SK-N-MC (cell line): ENCODE measurements at regions not wholly inside any gene's neighbourhood (a gene's known extent, or its start where the extent isn't known, plus 50 kb on each side); places are given as distances from the start of the nearest gene placed in this dataset.

Experiments used
- DNase-seq: peaks from one replicate; pipeline ENCODE4 v3.0.0-alpha.2; 2011; ENCODE audit warnings: low read depth, low spot score
- H3K27ac ChIP-seq: fragments of 200-600 bp; sonication (generic); 2 replicates; pipeline ENCODE4 v1.5.1; 2016; ENCODE audit warnings: mixed run types
- H3K36me3 ChIP-seq: fragments of 200-600 bp; sonication (generic); 2 replicates; pipeline ENCODE4 v1.6.1; 2017; ENCODE audit warnings: antibody characterized with exemption, low read length, mixed read lengths; ENCODE audit not compliant: insufficient read depth
- H3K4me3 ChIP-seq: fragments of 200-600 bp; sonication (generic); 2 replicates; pipeline ENCODE4 v1.5.1; 2016
- H3K9ac ChIP-seq: fragments of 200-600 bp; sonication (generic); 2 replicates; pipeline ENCODE4 v1.8.0; 2017; ENCODE audit warnings: mixed run types, mixed read lengths; ENCODE audit not compliant: insufficient read length
- H3K9me3 ChIP-seq: fragments of 200-600 bp; sonication (generic); 2 replicates; pipeline ENCODE4 v1.6.1; 2017; ENCODE audit warnings: low read depth, mild to moderate bottlenecking, antibody characterized with exemption, low read length, moderate library complexity, mixed read lengths
- EZH2 ChIP-seq: fragments of 200-600 bp; sonication (generic); IDR thresholded peaks from one replicate; pipeline ENCODE4 v1.6.1; 2017; ENCODE audit warnings: antibody characterized with exemption
- FOXP2 ChIP-seq: optimal IDR thresholded peaks from 2 replicates; pipeline ENCODE3; 2011; ENCODE audit warnings: mild to moderate bottlenecking, moderate library complexity; ENCODE audit not compliant: insufficient read depth; ENCODE audit errors: extremely low read length, control extremely low read depth
- POLR2AphosphoS5 ChIP-seq: IDR thresholded peaks from 2 replicates; pipeline ENCODE4 v1.6.1; 2012; ENCODE audit warnings: mild to moderate bottlenecking, low read depth, low read length, borderline replicate concordance

GRCh38 chr9:14512942-14513341 is 180.3 kb downstream of the ZDHHC21 start:
- H3K9me3 ChIP-seq = no peaks in the 10 kb centered on the region
- no peak overlapping the region for H3K4me3 ChIP-seq
- no peak for DNase-seq
- H3K27ac ChIP-seq = no peak overlapping the region
- no peak overlapping the region for H3K9ac ChIP-seq
- no peaks in the 10 kb centered on the region for H3K36me3 ChIP-seq
- TF ChIP-seq FOXP2 = no peak

GRCh38 chr9:14511452-14511851 is 181.8 kb downstream of the ZDHHC21 start:
- no peak for TF ChIP-seq EZH2
- no peak for TF ChIP-seq POLR2AphosphoS5
- no peak for TF ChIP-seq FOXP2
- no peak for DNase-seq

GRCh38 chr9:14508884-14509283 is 184.3 kb downstream of the ZDHHC21 start:
- no peaks in the 10 kb centered on the region for H3K9me3 ChIP-seq
- no peak for DNase-seq
- no peak overlapping the region for H3K9ac ChIP-seq
- H3K36me3 ChIP-seq = no peaks in the 10 kb centered on the region
- no peak overlapping the region for H3K4me3 ChIP-seq
- no peak for TF ChIP-seq FOXP2
- H3K27ac ChIP-seq = no peak overlapping the region

More at GRCh38 chr9:14511452-14511851, 181.8 kb downstream of the ZDHHC21 start:
- H3K9me3 ChIP-seq = no peaks in the 10 kb centered on the region
- H3K9ac ChIP-seq = no peak overlapping the region
- no peak overlapping the region for H3K4me3 ChIP-seq
- no peaks in the 10 kb centered on the region for H3K36me3 ChIP-seq
- no peak overlapping the region for H3K27ac ChIP-seq

- Histone ChIP-seq H3K9ac (no peak overlapping the region), H3K27ac (no peak overlapping the region), H3K9me3 (no peaks in the 10 kb centered on the region), H3K4me3 (no peak overlapping the region), H3K36me3 (no peaks in the 10 kb centered on the region)
- DNase-seq = no peak
- TF ChIP-seq FOXP2 (no peak), POLR2AphosphoS5 (no peak), EZH2 (no peak)
These were observed 187.4 kb upstream of the NFIB start for GRCh38 chr9:14501366-14501765.

- Histone ChIP-seq H3K27ac (no peak overlapping the region), H3K9ac (no peak overlapping the region), H3K36me3 (no peaks in the 10 kb centered on the region), H3K4me3 (no peak overlapping the region), H3K9me3 (no peaks in the 10 kb centered on the region)
- TF ChIP-seq POLR2AphosphoS5 (no peak), EZH2 (no peak), FOXP2 (no peak)
- DNase-seq = no peak
These were observed 186.8 kb upstream of the NFIB start for GRCh38 chr9:14500705-14501104.

- H3K27ac ChIP-seq = no peak overlapping the region
- DNase-seq = no peak
- no peaks in the 10 kb centered on the region for H3K9me3 ChIP-seq
- no peak for TF ChIP-seq POLR2AphosphoS5
- TF ChIP-seq EZH2 = no peak
- TF ChIP-seq FOXP2 = no peak
- no peaks in the 10 kb centered on the region for H3K36me3 ChIP-seq
- H3K9ac ChIP-seq = no peak overlapping the region
- no peak overlapping the region for H3K4me3 ChIP-seq
These were observed 186.0 kb upstream of the NFIB start for GRCh38 chr9:14499976-14500375.

GRCh38 chr9:14498824-14499223 is 184.9 kb upstream of the NFIB start:
- Histone ChIP-seq H3K27ac (no peak overlapping the region), H3K9ac (no peak overlapping the region), H3K36me3 (no peaks in the 10 kb centered on the region), H3K4me3 (no peak overlapping the region), H3K9me3 (no peaks in the 10 kb centered on the region)
- no peak for DNase-seq
- TF ChIP-seq FOXP2 (no peak), EZH2 (no peak), POLR2AphosphoS5 (no peak)

- TF ChIP-seq POLR2AphosphoS5 (no peak), FOXP2 (no peak), EZH2 (no peak)
- no peaks in the 10 kb centered on the region for H3K36me3 ChIP-seq
- no peak overlapping the region for H3K4me3 ChIP-seq
- H3K9me3 ChIP-seq = no peaks in the 10 kb centered on the region
- H3K27ac ChIP-seq = no peak overlapping the region
- no peak overlapping the region for H3K9ac ChIP-seq
- no peak for DNase-seq
These were observed 183.5 kb upstream of the NFIB start for GRCh38 chr9:14497476-14497875.

- TF ChIP-seq POLR2AphosphoS5 (no peak), FOXP2 (no peak), EZH2 (no peak)
- Histone ChIP-seq H3K27ac (no peak overlapping the region), H3K4me3 (no peak overlapping the region), H3K9me3 (no peaks in the 10 kb centered on the region), H3K36me3 (no peaks in the 10 kb centered on the region), H3K9ac (no peak overlapping the region)
- DNase-seq = no peak
These were observed 174.7 kb upstream of the NFIB start for GRCh38 chr9:14488421-14489190.
